ENCODE measurements at regions not wholly inside any gene's neighbourhood (a gene's known extent, or its start where the extent isn't known, plus 50 kb on each side); places are given as distances from the start of the nearest gene placed in this dataset.

GRCh38 chr5:104734046-104734445, 1171.5 kb upstream of the NUDT12 start:
- H3K4me3 ChIP-seq (ENCODE audit: low read depth, low read length, poor library complexity, severe bottlenecking) = no peak overlapping the region
- no peaks in the 10 kb centered on the region for H3K36me3 ChIP-seq (ENCODE audit: insufficient read depth, low read length)
- no peak overlapping the region for H3K27ac ChIP-seq (ENCODE audit: low read depth, low read length, poor library complexity, severe bottlenecking)
- no peaks in the 10 kb centered on the region for H3K9me2 ChIP-seq (ENCODE audit: insufficient read depth, low read length)
- H3K9me3 ChIP-seq (ENCODE audit: low read length) = no peaks in the 10 kb centered on the region
- ChIA-PET CTCF (ENCODE audit: unreplicated experiment) (no interaction called here), POLR2A (no interaction called here)
- no peak overlapping the region for H2AFZ ChIP-seq (ENCODE audit: low read length)
- no peak for DNase-seq (ENCODE audit: low spot score)
- no TSS peak for BruUV-seq (replicated peaks)
- intact Hi-C loops (cut with micrococcal nuclease; ENCODE audit: unreplicated experiment) = no loop called here
- no peak overlapping the region for H3K4me2 ChIP-seq (ENCODE audit: low read length)
- TF ChIP-seq CTCF (conservative IDR thresholded peaks at IDR 0.05; ENCODE audit: low read length) = no peak
- TF ChIP-seq EZH2phosphoT487 (IDR thresholded peaks at IDR 0.05; ENCODE audit: borderline replicate concordance, low read depth, low read length) = no peak
- H3K79me2 ChIP-seq (ENCODE audit: insufficient read depth, low read depth, low read length) = no peaks in the 10 kb centered on the region
- no peaks in the 10 kb centered on the region for H4K20me1 ChIP-seq (ENCODE audit: insufficient read depth, low read length)
- no peaks in the 10 kb centered on the region for H3K4me1 ChIP-seq (ENCODE audit: insufficient read depth, low read length, poor library complexity, severe bottlenecking)

DNA sequence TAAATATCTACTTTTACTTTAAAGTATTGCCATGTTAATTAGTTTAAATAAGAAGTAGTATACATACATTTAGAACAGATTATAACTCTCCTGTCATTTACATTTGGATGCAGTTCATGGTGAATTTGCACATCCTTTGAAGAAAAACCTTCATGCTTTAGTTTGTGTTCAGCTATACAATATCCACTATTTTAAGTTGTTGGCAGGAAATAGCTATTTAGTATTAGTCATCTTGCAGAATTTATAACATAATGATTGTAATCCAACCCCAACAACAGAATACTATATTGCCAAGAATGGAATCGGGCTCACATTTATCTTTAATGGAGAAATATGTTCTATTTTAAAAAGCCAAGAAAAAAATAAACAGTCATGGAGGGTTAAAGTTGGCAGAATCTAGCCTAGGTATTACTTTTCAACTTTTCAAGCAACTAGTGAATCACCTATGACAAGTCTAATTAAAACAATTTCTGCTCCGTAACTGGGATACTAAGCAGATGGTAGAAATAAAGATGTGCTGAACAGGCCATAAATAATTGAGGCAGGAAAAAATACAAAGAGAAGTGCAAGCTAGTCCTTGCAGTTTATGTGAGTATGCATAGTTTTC, 1170.6 kb upstream of the NUDT12 start:
- TF ChIP-seq CTCF (conservative IDR thresholded peaks at IDR 0.05; ENCODE audit: low read length) (no peak), EZH2phosphoT487 (IDR thresholded peaks at IDR 0.05; ENCODE audit: borderline replicate concordance, low read depth, low read length) (no peak)
- Histone ChIP-seq H3K4me3 (ENCODE audit: low read depth, low read length, poor library complexity, severe bottlenecking) (no peak overlapping the region), H4K20me1 (ENCODE audit: insufficient read depth, low read length) (no peaks in the 10 kb centered on the region), H3K4me1 (ENCODE audit: insufficient read depth, low read length, poor library complexity, severe bottlenecking) (no peaks in the 10 kb centered on the region), H3K79me2 (ENCODE audit: insufficient read depth, low read depth, low read length) (no peaks in the 10 kb centered on the region), H3K9me3 (ENCODE audit: low read length) (no peaks in the 10 kb centered on the region), H3K36me3 (ENCODE audit: insufficient read depth, low read length) (no peaks in the 10 kb centered on the region), H3K27ac (ENCODE audit: low read depth, low read length, poor library complexity, severe bottlenecking) (no peak overlapping the region), H2AFZ (ENCODE audit: low read length) (no peak overlapping the region), H3K4me2 (ENCODE audit: low read length) (no peak overlapping the region), H3K9me2 (ENCODE audit: insufficient read depth, low read length) (no peaks in the 10 kb centered on the region)
- intact Hi-C loops (cut with micrococcal nuclease; ENCODE audit: unreplicated experiment) = no loop called here
- ChIA-PET CTCF (ENCODE audit: unreplicated experiment) (no interaction called here), POLR2A (no interaction called here)
- no TSS peak for BruUV-seq (replicated peaks)
- no peak for DNase-seq (ENCODE audit: low spot score)

DNA sequence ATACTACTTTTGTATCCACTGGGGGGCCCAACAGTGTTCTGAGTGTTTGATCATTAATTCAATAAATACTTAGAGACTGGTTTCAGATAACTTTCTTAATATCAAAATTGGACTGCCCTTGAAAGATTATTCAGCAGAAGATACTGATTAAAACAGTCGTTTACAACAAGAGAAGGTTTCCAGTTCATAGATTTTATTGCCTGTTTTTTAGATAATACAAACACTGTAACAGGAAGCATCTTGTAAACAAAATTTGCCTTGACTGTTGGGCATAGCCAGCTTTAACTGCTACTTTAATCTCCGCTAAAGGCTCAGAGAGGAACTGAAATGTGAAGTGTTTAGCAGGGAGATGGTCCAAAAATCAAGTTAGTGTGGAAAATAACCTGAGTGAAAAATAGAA, 1168.7 kb upstream of the NUDT12 start:
- Histone ChIP-seq H3K4me1 (ENCODE audit: insufficient read depth, low read length, poor library complexity, severe bottlenecking) (no peaks in the 10 kb centered on the region), H3K36me3 (ENCODE audit: insufficient read depth, low read length) (no peaks in the 10 kb centered on the region), H4K20me1 (ENCODE audit: insufficient read depth, low read length) (no peaks in the 10 kb centered on the region), H3K9me3 (ENCODE audit: low read length) (no peaks in the 10 kb centered on the region), H3K27ac (ENCODE audit: low read depth, low read length, poor library complexity, severe bottlenecking) (no peak overlapping the region), H3K9me2 (ENCODE audit: insufficient read depth, low read length) (no peaks in the 10 kb centered on the region), H3K4me3 (ENCODE audit: low read depth, low read length, poor library complexity, severe bottlenecking) (no peak overlapping the region), H3K79me2 (ENCODE audit: insufficient read depth, low read depth, low read length) (no peaks in the 10 kb centered on the region), H2AFZ (ENCODE audit: low read length) (no peak overlapping the region), H3K4me2 (ENCODE audit: low read length) (no peak overlapping the region)
- intact Hi-C loops (cut with micrococcal nuclease; ENCODE audit: unreplicated experiment) = no loop called here
- BruUV-seq (replicated peaks) = no TSS peak
- ChIA-PET CTCF (ENCODE audit: unreplicated experiment) (no interaction called here), POLR2A (no interaction called here)
- no peak for TF ChIP-seq CTCF (conservative IDR thresholded peaks at IDR 0.05; ENCODE audit: low read length)
- TF ChIP-seq EZH2phosphoT487 (IDR thresholded peaks at IDR 0.05; ENCODE audit: borderline replicate concordance, low read depth, low read length) = no peak
- DNase-seq (ENCODE audit: low spot score) = no peak
